HuH-7.5 (cell line): ENCODE measurements at regions not wholly inside any gene's neighbourhood (a gene's known extent, or its start where the extent isn't known, plus 50 kb on each side); places are given as distances from the start of the nearest gene placed in this dataset.

Experiments
- DNase-seq: peaks from one replicate; pipeline ENCODE4 v3.0.0; 2011; ENCODE audit warnings: low spot score

DNA sequence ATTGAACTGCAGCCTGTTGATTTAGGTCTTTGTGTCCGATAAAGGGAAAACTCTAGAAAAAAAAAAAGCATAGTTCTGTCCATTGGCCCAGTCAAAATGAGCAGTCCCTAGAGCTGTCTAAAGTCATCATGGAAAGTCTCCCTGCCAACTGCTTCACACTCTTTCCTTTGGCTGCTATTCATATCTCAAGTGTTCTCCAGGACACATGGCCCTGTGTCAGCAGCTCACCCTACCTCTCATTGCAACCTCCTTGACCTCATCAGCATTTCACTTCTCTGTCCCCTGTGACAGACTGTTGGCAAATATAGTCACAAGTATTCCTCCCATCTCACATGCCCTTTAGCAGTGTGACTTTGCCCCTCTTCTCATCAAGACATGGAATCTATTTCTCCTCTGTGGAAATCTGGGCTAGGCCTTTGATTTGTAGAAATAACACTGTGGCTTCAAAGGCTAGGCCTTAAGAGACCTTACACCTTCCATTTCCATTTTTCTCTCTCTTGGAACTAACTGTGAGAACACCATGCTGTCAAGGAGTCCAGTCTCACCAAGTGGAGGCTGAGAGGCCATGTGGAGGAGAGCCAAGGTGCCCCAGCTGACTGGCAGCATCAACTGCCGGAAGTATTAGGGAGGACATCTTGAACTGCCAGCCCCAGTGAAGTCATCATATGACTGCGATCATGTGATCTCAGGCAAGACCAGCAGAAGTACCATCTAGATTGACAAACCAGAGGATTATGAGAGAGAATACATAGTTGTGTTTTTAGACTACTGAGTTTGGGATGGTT lies 149.4 kb upstream of the TARS1 start:
- DNase-seq: no peak

DNA sequence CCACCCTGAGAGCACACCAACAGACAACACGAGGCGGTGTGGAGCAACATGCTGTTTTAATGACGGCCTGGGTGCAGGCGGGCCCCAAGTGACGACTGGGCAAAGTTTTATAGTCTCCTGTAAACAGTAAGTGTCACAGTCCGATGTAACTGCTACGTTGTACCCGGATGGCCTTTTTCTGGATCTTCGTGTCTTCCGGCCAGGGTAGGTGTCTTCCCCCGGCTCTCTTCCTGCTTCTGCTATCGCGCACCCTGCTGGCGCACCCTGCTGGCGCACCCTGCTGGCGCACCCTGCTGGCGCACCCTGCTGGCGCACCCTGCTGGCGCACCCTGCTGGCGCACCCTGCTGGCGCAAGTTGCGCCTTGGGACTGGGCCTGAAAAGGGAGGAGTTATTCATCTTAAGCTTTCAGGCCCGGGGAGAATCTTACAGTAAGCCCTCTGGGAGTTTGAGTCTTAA lies 143.0 kb upstream of the TARS1 start:
- no peak for DNase-seq

DNA sequence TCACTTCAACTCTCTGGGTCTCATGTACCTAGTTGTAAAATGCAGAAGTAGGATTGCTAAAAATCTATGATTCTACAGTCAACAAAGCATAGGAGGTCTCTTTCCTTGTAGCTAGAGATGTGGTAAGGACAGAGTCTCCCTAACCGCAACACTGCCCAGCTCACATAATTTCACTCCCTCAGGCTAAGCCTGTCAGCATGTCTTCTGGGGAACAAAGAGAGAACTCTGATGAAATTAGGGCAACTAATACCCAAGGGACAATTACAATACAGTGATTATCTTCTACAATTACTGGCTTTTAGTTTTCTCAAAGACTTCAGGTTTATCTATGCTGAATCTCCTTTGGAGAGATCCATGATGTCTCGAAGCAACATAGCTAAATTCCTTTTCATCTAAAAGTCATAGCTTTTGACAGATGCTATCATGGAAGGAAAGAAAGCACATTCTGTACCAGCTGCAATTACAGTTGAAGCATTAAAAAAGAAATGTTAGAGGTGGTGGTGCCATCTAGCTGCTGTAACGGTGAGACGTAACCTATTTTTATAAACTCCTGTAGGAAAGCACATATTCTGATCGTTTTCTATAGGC lies 141.1 kb upstream of the TARS1 start:
- no peak for DNase-seq

DNA sequence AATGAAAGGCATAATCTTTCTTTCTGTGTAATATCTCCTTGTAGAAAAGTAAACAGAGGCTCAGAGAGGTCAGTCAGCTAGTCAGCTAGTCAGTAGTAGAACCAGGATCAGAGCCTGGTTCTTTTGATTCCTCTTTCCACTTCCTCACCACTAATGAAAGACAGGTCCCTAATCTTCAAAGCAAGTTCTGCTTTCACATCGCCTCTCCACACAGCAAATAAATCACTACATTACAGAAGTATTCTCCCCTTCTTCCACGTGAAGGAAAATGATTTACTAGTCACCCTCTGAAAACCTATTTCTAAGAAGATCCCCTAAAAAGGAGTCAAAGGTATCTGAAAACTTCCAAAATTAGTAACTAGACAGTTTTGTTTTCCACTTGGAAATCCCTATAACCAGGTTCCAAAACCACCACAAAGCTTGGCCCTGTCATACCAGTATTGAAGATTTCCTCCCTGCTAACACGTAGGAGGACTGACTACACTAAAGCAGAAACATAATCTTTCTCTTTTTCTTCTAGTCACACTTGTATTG lies 140.5 kb upstream of the TARS1 start:
- DNase-seq: no peak

DNA sequence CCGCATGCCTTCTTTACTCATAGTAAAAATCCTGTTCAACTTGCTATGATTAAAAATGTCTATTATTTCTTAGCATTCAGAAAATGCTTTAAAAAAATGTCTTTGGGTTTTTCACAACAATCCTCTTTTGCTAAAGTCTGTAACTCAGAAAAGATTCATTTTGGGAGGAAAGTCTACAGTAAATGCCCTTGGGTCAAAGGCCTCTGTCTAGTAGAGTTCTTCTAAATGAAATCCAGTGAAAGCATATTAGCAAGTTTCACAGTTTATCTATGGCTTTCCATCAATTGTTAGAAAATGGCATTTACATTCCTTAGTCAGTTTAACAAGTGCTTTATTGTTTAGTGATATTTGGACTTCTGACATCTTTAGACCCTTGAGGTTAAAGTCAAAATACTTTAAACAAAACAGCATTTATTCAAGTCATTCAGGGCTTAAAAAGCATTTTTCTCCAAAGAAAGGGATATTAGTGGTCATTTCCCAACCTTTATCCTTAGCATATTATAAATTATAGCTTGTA lies 137.1 kb upstream of the TARS1 start:
- no peak for DNase-seq

DNA sequence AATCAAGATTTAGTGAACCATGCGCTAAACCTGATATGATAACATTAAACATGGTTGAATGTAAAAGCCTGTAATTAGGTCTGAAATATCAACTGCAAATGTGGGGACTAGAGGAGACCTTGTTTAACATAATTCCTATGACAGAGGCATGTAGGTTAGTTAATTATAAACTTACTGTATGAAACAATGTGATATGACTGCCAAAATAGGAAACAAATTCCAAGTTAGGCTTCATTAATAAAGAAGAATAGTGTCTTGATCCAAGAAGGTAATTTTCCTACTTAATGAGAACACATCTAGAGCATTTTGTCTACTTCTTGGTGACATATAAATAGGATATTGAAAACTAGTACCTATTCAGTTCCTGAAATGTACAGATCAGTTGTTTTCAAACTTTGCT lies 136.2 kb upstream of the TARS1 start:
- no peak for DNase-seq

DNA sequence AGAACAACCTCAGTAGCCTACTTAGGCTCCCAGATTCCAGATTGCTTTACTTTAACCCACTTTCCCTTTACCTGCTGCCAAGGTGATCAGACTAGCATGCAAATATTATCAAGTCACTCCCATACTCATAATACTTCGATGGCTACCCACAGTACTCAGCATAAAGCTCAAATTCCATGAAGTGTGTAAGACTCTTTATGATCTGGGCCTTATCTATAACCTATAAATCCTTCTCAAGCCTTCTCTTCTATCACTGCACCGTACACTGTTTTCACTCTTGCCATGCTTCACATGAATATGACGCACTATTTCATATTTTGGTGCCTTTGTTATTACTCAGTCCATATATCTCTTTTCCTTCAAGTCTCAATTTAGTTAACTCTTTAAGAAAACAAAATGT lies 135.2 kb upstream of the TARS1 start:
- DNase-seq: no peak

DNA sequence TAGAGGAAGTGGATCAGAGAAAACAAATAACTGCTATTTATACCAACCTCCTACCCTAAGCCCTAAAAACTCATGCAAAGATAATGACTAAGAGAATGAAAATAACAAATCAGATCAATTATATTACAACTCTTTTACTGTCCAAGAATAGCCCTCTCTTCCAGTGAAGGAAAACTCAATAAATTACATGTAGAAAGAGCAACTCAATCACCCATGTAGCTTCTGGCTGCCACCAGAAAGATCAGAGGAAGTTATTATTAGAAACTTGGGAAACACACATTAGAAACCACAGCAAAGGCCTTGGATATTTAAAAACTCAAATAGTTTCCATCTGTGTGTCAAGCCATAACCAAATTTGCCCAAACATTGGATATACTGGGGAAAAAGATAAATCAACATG lies 134.0 kb upstream of the TARS1 start:
- DNase-seq: no peak

DNA sequence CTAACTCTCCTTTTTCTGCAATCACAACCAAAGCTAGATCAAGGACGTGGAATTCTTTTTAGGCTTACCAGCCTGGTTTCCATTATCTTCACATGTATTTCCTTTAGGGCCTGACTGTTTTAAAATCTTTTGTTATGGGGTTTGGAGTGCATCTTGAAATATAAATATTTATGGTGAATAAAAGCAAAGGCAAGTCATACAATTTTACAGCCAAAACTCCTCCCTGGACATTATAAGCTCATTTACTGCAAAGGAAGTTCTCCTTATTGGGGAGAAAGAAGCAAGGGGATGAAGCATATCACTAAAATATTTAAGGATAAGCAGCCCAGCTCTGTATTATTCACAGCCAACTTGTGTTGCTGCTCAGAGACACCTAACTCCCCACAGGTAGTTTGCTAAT lies 132.2 kb upstream of the TARS1 start:
- DNase-seq: no peak

DNA sequence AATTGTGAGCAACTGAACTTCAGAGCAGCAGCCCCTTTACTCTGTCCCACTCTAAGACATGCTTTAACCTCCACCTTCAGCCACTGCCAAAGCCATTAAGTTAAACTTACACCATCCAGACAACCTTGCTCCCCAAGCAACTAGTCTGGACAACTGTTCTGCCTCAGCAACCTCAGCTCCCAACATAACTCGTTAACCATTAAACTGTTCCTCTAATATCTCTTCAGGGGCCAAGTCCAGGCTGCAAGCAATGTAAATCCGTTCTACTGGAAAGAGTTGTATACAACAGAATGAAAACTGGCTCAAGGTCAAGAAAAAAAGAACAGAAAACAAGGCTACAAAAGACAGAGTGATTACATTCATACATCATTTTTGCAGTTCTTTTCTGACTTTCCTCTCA lies 131.7 kb upstream of the TARS1 start:
- peak; percentile 6 for DNase-seq

DNA sequence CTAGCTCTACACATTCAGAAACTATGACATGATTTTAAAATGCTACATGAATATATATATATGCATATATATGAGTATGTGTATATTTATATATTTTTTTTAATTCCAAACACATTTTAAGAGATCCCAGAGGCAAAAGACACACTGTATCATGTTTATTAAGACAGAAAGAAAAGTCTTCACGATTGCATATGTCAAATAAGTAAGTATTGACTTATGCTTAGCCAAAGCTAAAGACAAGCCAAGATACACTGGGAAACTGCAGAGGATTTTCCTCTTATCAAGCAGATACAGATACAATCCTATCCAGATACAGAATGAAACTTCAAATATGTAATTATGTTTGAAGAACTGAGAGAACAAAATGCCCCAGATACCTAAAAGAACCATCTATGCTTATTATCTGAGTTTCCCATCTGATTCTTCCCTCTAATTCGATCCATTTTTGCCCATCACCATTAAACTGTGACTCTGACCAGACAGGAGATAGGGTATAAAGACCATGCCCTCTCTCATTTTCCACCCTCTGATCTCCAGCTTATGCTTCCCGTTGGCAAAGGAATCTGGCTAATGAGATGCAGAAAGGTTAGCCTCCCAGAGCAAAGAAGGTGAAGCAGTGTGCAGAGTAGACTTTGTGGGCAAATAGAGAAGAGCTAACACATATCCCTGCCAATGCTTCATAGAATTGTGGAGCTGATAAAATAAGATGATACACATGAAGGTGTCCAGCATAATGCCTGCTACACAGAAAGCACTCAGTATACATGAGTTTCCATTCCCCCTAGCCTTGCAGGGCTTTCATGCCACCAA lies 131.0 kb upstream of the TARS1 start:
- no peak for DNase-seq

DNA sequence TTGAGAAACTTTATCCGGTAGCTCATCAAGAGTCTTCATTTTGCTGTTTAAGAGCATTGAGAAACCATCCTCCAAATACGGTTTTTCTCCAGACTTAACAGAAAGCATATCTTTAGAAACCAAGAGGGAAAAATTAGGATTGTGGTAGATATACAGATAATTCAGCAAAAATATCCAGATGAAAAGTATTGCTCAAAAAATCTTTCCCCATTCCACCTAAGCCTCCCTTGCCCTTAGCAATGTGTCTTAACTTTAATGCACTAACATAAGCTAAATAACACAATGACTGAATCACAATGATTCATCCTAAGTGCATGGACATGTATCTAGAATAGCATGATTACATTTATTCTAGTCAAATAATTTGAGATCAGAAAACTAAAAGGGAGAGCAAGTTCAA lies 130.3 kb upstream of the TARS1 start:
- DNase-seq: no peak

DNA sequence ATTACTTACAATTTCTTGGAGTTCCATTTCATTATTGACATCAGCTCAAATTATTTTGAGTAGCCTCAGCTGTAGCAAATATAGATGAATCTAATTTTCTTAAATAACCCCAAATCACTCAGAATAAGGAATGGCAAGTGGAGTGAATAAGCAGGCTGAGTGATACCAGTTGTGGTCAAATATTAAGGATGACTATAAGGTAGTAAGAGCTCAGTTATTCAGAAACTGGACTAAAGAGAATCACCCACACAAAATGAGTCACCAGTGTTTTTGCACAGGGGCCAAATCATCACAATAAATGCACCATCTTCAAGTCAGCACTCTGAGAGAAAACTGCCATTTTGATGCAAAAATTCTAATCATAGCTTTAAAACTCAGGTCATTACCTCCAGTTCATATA lies 128.9 kb upstream of the TARS1 start:
- no peak for DNase-seq

DNA sequence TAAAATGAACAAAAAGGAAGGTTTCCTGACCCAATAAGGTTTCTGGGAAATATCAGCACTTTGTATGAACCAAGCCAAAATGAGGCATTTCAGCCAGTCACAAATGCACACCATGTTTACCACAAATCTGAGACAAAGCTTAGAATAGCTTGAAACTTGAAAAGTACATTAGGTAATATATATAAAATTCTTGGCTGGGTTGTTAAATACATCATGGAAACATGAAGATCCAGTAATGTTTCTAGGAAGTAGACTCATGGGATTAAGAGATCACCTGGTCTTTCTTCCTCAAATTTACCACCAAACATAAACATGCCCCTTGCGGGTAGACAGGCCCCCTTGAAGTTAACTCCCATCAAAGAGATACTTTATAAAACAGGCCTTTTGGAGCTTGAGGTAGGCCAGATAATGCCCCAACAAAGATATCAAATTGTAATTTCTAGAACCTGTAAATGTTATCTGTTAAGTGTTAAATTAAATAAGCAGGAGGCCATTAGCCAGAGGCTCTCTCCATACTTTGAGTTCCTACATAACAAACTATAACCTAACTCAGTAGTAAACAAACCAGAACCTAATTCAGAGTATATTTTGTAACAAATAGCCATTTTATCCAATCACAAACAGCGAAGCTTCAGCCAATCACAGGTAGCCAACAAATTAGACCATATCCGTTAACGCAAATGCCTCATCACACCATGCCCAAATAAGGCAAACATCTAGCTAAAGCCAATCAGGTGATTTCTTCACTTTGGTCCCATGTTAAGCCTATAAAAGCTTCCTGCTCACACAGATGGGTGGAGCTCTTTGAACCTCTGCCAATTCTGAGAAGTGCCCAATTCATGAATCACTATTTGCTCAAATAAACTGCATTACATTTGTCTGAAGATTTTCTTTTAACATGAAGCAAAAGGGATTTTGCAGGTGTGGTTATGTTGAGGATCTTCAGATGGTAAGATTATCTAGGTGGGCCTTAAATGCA lies 127.9 kb upstream of the TARS1 start:
- no peak for DNase-seq

DNA sequence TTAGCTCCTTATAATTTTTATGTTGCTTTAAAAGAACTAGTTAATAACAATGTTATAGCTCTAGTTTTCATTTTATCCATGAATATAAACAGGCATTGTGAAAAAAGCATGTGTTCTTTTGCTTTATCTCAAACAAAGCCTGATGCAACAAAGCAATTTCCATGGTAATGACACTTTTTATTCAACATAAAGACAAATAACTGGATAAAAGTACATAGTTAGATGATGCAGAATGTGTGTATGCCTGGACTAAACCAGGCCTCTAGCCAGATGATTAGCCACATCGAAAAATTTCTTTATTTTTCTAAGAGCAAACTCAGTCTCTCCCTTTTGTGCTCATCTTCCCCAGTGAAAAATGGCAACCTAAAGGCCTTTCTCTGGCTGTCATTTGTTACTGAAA lies 125.6 kb upstream of the TARS1 start:
- no peak for DNase-seq

DNA sequence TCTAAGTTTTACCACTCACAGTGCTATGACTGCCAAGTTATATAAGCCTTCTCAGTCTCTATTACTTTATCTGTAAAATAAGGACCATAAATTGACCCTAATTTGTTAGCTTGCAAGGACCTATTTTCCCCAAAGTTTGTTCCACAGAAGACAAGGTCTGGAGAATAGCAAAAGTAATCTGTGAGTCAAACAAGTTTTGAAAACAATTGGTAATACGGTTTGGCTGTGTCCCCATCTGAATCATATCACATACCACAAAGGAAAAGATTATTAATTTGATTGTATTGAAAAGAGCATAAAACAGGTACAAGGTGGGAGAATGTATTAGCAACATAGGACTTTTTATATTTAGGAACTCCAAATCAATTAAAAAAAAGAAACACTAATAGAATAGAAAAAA lies 124.0 kb upstream of the TARS1 start:
- DNase-seq: no peak

DNA sequence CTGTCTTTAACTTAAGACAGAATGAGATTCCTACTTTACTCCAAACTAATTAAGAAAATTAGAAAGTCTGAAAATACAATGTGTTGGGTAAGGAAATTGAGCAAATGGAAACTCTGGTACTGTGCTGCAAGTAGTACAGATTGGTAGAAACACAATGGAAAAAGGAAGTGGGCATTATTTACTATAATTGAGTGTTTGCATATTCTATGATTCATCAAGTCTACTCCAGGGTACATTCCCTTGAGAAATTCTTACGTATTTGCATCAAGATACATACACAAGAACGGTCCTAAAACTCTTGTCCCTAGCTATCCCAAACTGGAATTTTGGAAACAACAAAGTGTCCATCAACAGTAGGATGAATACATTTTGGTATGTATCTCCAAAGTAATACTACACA lies 123.5 kb upstream of the TARS1 start:
- DNase-seq: no peak

DNA sequence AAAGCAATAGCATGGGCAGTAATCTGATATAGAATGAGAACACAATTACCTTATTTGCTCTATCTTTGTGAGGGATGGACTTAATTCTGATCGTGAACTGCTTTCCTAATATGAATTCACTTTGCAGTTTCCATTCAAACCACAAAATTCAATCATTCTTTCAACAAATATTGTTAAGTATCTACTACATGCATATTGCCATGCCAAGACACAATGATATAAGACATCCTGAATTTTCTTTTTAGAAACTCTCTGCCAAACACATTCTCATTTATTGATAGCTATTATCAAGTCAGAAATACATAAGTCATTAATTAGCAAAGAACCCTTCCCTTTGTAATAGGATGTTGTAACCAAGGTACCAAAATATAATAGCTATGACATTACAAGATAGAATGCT lies 121.6 kb upstream of the TARS1 start:
- no peak for DNase-seq

DNA sequence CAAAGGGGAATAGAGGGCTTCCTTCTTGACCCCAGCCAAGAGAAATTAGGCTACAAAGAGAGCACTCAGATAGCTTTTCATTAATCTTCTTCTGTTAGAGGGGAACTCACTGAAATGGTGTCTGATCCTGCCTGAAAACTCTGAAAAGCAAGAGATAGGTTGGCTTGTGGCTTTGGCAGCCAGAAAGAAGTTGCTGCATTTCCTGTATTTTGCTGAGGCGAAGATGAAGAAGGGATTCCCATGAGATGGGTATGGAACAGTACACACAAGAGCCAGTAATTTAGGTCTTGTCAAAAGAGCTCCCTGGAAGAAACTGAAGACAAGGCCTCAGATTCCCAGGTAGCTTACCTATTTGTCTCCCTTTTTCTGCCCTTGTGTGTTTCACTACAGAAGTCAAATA lies 120.9 kb upstream of the TARS1 start:
- no peak for DNase-seq

DNA sequence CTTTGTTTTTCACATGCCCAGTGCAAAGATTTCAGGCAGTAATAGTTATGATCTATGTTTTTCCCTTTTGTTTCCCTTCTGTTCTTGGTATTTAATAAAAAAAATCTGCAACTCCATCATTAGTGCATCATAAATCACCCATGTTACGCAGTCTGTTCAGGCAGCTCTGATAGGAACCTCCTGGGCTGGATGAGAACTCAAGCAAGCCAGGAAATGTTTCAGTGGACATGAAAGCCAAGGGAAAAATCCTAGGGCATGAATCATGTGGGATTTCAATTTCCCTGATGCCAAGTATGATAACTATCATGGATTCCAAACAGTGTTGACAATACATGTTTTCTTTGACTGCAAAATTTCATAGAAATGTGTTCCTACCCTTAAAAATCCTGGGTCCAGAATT lies 119.7 kb upstream of the TARS1 start:
- DNase-seq: no peak

DNA sequence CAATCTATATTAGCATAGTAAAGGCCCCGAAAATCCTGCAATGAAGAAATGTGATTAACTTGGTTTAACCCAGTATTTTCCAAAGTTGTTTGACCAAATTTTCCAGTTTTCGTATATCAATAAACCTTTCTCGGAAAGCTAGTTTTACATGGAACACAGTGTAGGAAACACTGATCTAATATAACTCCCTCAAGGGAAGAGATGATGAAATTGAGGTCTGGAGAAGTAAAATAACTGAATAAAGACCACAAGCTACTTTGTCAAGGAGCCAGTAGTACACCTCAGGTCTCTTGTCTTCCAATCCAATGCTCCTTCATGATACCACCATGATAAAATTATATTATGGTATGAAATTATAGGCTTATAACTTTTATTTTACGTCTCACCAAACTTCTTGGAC lies 118.1 kb upstream of the TARS1 start:
- DNase-seq: no peak
